PC-9 (cell line): ENCODE measurements at regions not wholly inside any gene's neighbourhood (a gene's known extent, or its start where the extent isn't known, plus 50 kb on each side); places are given as distances from the start of the nearest gene placed in this dataset.
"Not testable (repeated sequence)": the region's sequence is repeated elsewhere in the genome, so short reads cannot be mapped to it uniquely, and the experiment has no call there.

ENCODE experiments used
- BruUV-seq: library from RNA; stranded (reverse); fragments of 400-500 nt; replicated peaks from 2 replicates; lab custom pipeline; 2021; lab: Mats Ljungman, UMichigan
- CTCF ChIA-PET: fragments of 300-600 bp; sonication (Branson Sonifier 250); formaldehyde crosslinking; loops from one replicate; lab custom pipeline; 2022; ENCODE audit warnings: antibody characterized with exemption; lab: Charles Lee
- POLR2A ChIA-PET: fragments of 300-600 bp; sonication (Branson Sonifier 250); formaldehyde crosslinking; loops from one replicate; lab custom pipeline; 2022; ENCODE audit warnings: antibody characterized with exemption; ENCODE audit not compliant: unreplicated experiment; lab: Charles Lee
- DNase-seq, 2 experiments: peaks; one replicate each; pipeline versions ENCODE4 v3.0.0 to v3.0.0-alpha.2; 2015 to 2022; ENCODE audit warnings: mixed read lengths in 1 of 2
- H2AFZ ChIP-seq: fragments of 200-600 bp; sonication (generic); 2 replicates; pipeline ENCODE4 v1.8.1; 2017; ENCODE audit warnings: antibody characterized with exemption
- H3F3A ChIP-seq: fragments of 200-600 bp; sonication (generic); 2 replicates; pipeline ENCODE4 v1.8.1; 2017; ENCODE audit warnings: antibody characterized with exemption, mild to moderate bottlenecking, low read depth; ENCODE audit not compliant: insufficient read depth
- H3K27ac ChIP-seq: fragments of 200-600 bp; sonication (generic); 2 replicates; pipeline ENCODE4 v1.6.1; 2016; ENCODE audit warnings: mixed run types
- H3K27me3 ChIP-seq: fragments of 200-600 bp; sonication (generic); 2 replicates; pipeline ENCODE4 v1.6.1; 2016; ENCODE audit warnings: low read depth, mixed run types; ENCODE audit not compliant: insufficient read depth
- H3K36me3 ChIP-seq: fragments of 200-600 bp; sonication (generic); 2 replicates; pipeline ENCODE4 v1.6.1; 2016; ENCODE audit warnings: low read depth, mixed run types
- H3K4me1 ChIP-seq: fragments of 200-600 bp; sonication (generic); replicated peaks from 2 replicates; pipeline ENCODE4 v1.6.1; 2016; ENCODE audit warnings: mixed run types; ENCODE audit not compliant: insufficient read depth
- H3K4me2 ChIP-seq: fragments of 200-600 bp; sonication (generic); 2 replicates; pipeline ENCODE4 v1.6.1; 2017; ENCODE audit warnings: mixed run types
- H3K4me3 ChIP-seq: fragments of 200-600 bp; sonication (generic); 2 replicates; pipeline ENCODE4 v1.6.1; 2016; ENCODE audit warnings: mixed run types
- H3K79me2 ChIP-seq: fragments of 200-600 bp; sonication (generic); 2 replicates; pipeline ENCODE4 v1.6.1; 2017; ENCODE audit warnings: low read depth, mixed run types
- H3K9me2 ChIP-seq: fragments of 200-600 bp; sonication (generic); 2 replicates; pipeline ENCODE4 v1.8.1; 2017; ENCODE audit warnings: mild to moderate bottlenecking; ENCODE audit not compliant: insufficient read depth
- H3K9me3 ChIP-seq: fragments of 200-600 bp; sonication (generic); 2 replicates; pipeline ENCODE4 v1.8.1; 2016; ENCODE audit warnings: low read depth; ENCODE audit not compliant: insufficient read depth
- H4K20me1 ChIP-seq: fragments of 200-600 bp; sonication (generic); 2 replicates; pipeline ENCODE4 v1.8.1; 2017; ENCODE audit not compliant: insufficient read depth
- EZH2 ChIP-seq: fragments of 200-600 bp; sonication (generic); IDR thresholded peaks from 2 replicates; pipeline ENCODE4 v1.8.0; 2017; ENCODE audit warnings: antibody characterized with exemption, low read depth
- intact Hi-C: fragments of 100-400 bp; cut with micrococcal nuclease; formaldehyde crosslinking; loops from one replicate; pipeline ENCODE4 v1.10.0; 2022; ENCODE audit not compliant: unreplicated experiment
- TF ChIP-seq, protein P1 (sequence below): fragments of 200-600 bp; sonication (generic); conservative IDR thresholded peaks from 2 replicates; pipeline ENCODE4 v1.6.1; 2017; ENCODE audit warnings: mixed run types, antibody characterized with exemption, mild to moderate bottlenecking, moderate library complexity

GRCh38 chr20:29762620-29763019, 1494.8 kb upstream of the DEFB115 start:
- ChIA-PET CTCF (no interaction called here), POLR2A (no interaction called here)
- H3K27ac ChIP-seq: no peak overlapping the region
- H3K4me1 ChIP-seq: no peaks in the 10 kb centered on the region
- H4K20me1 ChIP-seq: no peaks in the 10 kb centered on the region
- H3K4me3 ChIP-seq: no peak overlapping the region
- peaks cover 10% of the 10 kb centered on the region; the same call in 1 of the 2 replicates for H3K27me3 ChIP-seq
- H2AFZ ChIP-seq: no peak overlapping the region
- no TSS peak for BruUV-seq
- no peaks in the 10 kb centered on the region for H3K9me2 ChIP-seq
- DNase-seq: no peak
- no peak overlapping the region for H3K4me2 ChIP-seq
- no peaks in the 10 kb centered on the region for H3F3A ChIP-seq
- intact Hi-C loops: no loop called here
- no peaks in the 10 kb centered on the region for H3K79me2 ChIP-seq
- no peaks in the 10 kb centered on the region for H3K36me3 ChIP-seq
- TF ChIP-seq, protein P1, sequence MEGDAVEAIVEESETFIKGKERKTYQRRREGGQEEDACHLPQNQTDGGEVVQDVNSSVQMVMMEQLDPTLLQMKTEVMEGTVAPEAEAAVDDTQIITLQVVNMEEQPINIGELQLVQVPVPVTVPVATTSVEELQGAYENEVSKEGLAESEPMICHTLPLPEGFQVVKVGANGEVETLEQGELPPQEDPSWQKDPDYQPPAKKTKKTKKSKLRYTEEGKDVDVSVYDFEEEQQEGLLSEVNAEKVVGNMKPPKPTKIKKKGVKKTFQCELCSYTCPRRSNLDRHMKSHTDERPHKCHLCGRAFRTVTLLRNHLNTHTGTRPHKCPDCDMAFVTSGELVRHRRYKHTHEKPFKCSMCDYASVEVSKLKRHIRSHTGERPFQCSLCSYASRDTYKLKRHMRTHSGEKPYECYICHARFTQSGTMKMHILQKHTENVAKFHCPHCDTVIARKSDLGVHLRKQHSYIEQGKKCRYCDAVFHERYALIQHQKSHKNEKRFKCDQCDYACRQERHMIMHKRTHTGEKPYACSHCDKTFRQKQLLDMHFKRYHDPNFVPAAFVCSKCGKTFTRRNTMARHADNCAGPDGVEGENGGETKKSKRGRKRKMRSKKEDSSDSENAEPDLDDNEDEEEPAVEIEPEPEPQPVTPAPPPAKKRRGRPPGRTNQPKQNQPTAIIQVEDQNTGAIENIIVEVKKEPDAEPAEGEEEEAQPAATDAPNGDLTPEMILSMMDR: no peak
- TF ChIP-seq EZH2: no peak
- H3K9me3 ChIP-seq: no peaks in the 10 kb centered on the region

GRCh38 chr20:29763821-29764511, 1493.5 kb upstream of the DEFB115 start:
- ChIA-PET POLR2A (no interaction called here), CTCF (no interaction called here)
- H3K27ac ChIP-seq: no peak overlapping the region
- intact Hi-C loops: no loop called here
- no peak overlapping the region for H3K4me2 ChIP-seq
- TF ChIP-seq, protein P1: no peak
- TF ChIP-seq EZH2: no peak
- H4K20me1 ChIP-seq: no peaks in the 10 kb centered on the region
- H3K9me3 ChIP-seq: no peaks in the 10 kb centered on the region
- no peaks in the 10 kb centered on the region for H3K4me1 ChIP-seq
- no peaks in the 10 kb centered on the region for H3F3A ChIP-seq
- no TSS peak for BruUV-seq
- no peaks in the 10 kb centered on the region for H3K79me2 ChIP-seq
- no peak for DNase-seq
- H3K27me3 ChIP-seq: peaks cover 10% of the 10 kb centered on the region; the same call in 1 of the 2 replicates
- H3K9me2 ChIP-seq: no peaks in the 10 kb centered on the region
- H3K4me3 ChIP-seq: no peak overlapping the region
- H2AFZ ChIP-seq: no peak overlapping the region
- H3K36me3 ChIP-seq: no peaks in the 10 kb centered on the region

DNA sequence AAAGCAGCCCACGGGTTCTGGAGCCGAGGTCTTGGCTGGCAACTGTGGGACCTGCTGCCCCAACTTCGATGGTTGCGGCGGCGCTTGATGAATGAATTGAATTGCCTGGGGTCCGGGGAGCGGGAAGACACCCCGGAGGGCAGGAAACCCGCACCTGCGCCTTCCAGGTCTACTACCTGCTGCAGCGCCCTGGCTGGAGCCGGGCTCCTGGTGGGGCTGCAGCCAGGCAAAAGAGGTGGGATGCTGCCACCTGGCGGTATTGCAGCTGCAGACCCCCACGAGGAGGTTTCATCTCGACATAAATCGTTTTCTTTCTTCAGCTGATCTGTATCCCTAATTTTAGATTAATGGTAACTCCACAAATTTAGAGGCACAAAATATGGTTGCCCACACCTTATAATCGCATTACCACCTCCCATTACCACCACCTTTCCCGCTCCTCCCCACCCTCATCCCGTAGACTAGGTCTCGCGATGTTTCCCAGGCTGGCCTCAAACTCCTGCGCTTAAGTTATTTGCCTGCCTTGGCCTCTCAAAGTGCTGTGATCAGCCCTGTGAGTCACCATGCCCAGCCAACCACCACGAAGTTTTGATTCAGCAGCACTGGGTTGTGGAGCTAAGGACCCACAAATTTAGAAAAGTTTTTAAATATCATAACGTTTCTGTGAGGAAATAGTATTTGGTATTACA, 1492.4 kb upstream of the DEFB115 start:
- H3K9me2 ChIP-seq, H2AFZ ChIP-seq, BruUV-seq, H3K4me1 ChIP-seq, H3K36me3 ChIP-seq, H3K79me2 ChIP-seq, H3K4me3 ChIP-seq, H3F3A ChIP-seq, H4K20me1 ChIP-seq, H3K27ac ChIP-seq, POLR2A ChIA-PET, H3K27me3 ChIP-seq, H3K4me2 ChIP-seq, H3K9me3 ChIP-seq: not testable (repeated sequence)
- CTCF ChIA-PET: interaction anchor here (0.6 kb wide), 1 partner anchor 28 kb away, joined by 3 read pairs; no protein-coding TSS in a partner anchor
- TF ChIP-seq, protein P1: peak; percentile 71
- DNase-seq: peak in 1 of 2 experiments; percentile 47
- intact Hi-C loops: loop anchor here (5.0 kb wide), 1 partner anchor 323 kb away; no protein-coding TSS in a partner anchor

- H3K27ac ChIP-seq, H3K79me2 ChIP-seq, H3K9me2 ChIP-seq, H3K36me3 ChIP-seq, H3K27me3 ChIP-seq, H3K4me3 ChIP-seq, H3K4me2 ChIP-seq, H3K4me1 ChIP-seq, intact Hi-C loops, CTCF ChIA-PET, H3F3A ChIP-seq, H4K20me1 ChIP-seq, H2AFZ ChIP-seq, DNase-seq, POLR2A ChIA-PET, BruUV-seq, H3K9me3 ChIP-seq: not testable (repeated sequence)
Observed at GRCh38 chr20:29778033-29778432, 1479.4 kb upstream of the DEFB115 start.

DNA sequence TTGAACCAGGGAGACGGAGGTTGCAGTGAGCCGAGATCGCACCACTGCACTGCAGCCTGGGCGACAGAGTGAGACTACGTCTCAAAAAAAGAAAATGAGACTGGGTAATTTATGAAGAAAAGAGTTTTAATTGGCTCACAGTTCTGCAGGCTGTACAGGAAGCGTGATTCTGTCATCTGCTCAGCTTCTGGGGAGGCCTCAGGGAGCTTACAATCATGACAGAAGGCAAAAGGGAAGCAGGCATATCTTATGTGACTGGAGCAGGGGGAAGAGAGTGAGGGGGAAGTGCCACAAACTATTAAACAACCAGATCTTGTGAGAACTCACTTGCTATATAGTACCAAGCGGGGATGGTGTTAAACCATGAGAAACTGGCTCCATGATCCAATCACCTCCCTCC, 1476.2 kb upstream of the DEFB115 start:
- CTCF ChIA-PET, H3K27me3 ChIP-seq, H4K20me1 ChIP-seq, H3K36me3 ChIP-seq, BruUV-seq, H3K9me3 ChIP-seq, H2AFZ ChIP-seq, H3K4me3 ChIP-seq, H3K79me2 ChIP-seq, H3F3A ChIP-seq, intact Hi-C loops, POLR2A ChIA-PET, DNase-seq, H3K4me2 ChIP-seq, H3K27ac ChIP-seq, H3K4me1 ChIP-seq, H3K9me2 ChIP-seq: not testable (repeated sequence)
